T-helper 1 cell treated with Interleukin-12 subunit alpha and Interleukin-12 subunit beta and Interleukin-4 antibody, amounts not matched to agents 30 ng/mL and 1 ng/mL, for 36 hours (primary cell): ENCODE measurements at regions not wholly inside any gene's neighbourhood (a gene's known extent, or its start where the extent isn't known, plus 50 kb on each side); places are given as distances from the start of the nearest gene placed in this dataset.

Experiments used
- intact Hi-C: fragments of 100-400 bp; cut with micrococcal nuclease; formaldehyde crosslinking; loops from one replicate; pipeline ENCODE4 v1.15.1; 2024

- intact Hi-C loops = no loop called here
Observed at GRCh38 chr1:79679916-79680315, 673.4 kb upstream of the ADGRL4 start.

GRCh38 chr1:79667848-79668696 is 661.5 kb upstream of the ADGRL4 start:
- intact Hi-C loops = no loop called here

GRCh38 chr1:79667166-79667565 is 660.6 kb upstream of the ADGRL4 start:
- intact Hi-C loops = no loop called here

- intact Hi-C loops = no loop called here
Observed at GRCh38 chr1:79663916-79664315, 657.4 kb upstream of the ADGRL4 start.

- intact Hi-C loops = no loop called here
Observed at GRCh38 chr1:79662596-79662995, 656.1 kb upstream of the ADGRL4 start.

GRCh38 chr1:79660129-79660528 is 653.6 kb upstream of the ADGRL4 start:
- intact Hi-C loops = no loop called here

- intact Hi-C loops = no loop called here
Observed at GRCh38 chr1:79657951-79658658, 651.6 kb upstream of the ADGRL4 start.

GRCh38 chr1:79655876-79656275 is 649.3 kb upstream of the ADGRL4 start:
- intact Hi-C loops = no loop called here

- intact Hi-C loops = no loop called here
Observed at GRCh38 chr1:79652426-79652825, 645.9 kb upstream of the ADGRL4 start.

GRCh38 chr1:79648126-79648525 is 641.6 kb upstream of the ADGRL4 start:
- intact Hi-C loops = no loop called here

GRCh38 chr1:79646880-79647279 is 640.4 kb upstream of the ADGRL4 start:
- intact Hi-C loops = no loop called here

GRCh38 chr1:79638382-79638781 is 631.9 kb upstream of the ADGRL4 start:
- intact Hi-C loops = no loop called here

- intact Hi-C loops = no loop called here
Observed at GRCh38 chr1:79633456-79633855, 626.9 kb upstream of the ADGRL4 start.

GRCh38 chr1:79629414-79629813 is 622.9 kb upstream of the ADGRL4 start:
- intact Hi-C loops = no loop called here

- intact Hi-C loops = no loop called here
Observed at GRCh38 chr1:79617777-79618176, 611.2 kb upstream of the ADGRL4 start.

- intact Hi-C loops = no loop called here
Observed at GRCh38 chr1:79614762-79615161, 608.2 kb upstream of the ADGRL4 start.

- intact Hi-C loops = no loop called here
Observed at GRCh38 chr1:79614106-79614505, 607.6 kb upstream of the ADGRL4 start.

GRCh38 chr1:79613046-79613445 is 606.5 kb upstream of the ADGRL4 start:
- intact Hi-C loops = no loop called here

- intact Hi-C loops = no loop called here
Observed at GRCh38 chr1:79604490-79605198, 598.1 kb upstream of the ADGRL4 start.

- intact Hi-C loops = no loop called here
Observed at GRCh38 chr1:79603843-79604242, 597.3 kb upstream of the ADGRL4 start.

- intact Hi-C loops = no loop called here
Observed at GRCh38 chr1:79599257-79599656, 592.7 kb upstream of the ADGRL4 start.

GRCh38 chr1:79595931-79596330 is 589.4 kb upstream of the ADGRL4 start:
- intact Hi-C loops = no loop called here
